GM18508 (cell line): ENCODE measurements at regions not wholly inside any gene's neighbourhood (a gene's known extent, or its start where the extent isn't known, plus 50 kb on each side); places are given as distances from the start of the nearest gene placed in this dataset.
"Not testable (repeated sequence)": the region's sequence is repeated elsewhere in the genome, so short reads cannot be mapped to it uniquely, and the experiment has no call there.

ENCODE experiments used
- ATAC-seq: cut with Tn5 transposase; IDR thresholded peaks from one replicate; pipeline ENCODE4 v1.9.1; 2021; ENCODE audit warnings: moderate number of reproducible peaks; ENCODE audit not compliant: insufficient read depth, unreplicated experiment

DNA sequence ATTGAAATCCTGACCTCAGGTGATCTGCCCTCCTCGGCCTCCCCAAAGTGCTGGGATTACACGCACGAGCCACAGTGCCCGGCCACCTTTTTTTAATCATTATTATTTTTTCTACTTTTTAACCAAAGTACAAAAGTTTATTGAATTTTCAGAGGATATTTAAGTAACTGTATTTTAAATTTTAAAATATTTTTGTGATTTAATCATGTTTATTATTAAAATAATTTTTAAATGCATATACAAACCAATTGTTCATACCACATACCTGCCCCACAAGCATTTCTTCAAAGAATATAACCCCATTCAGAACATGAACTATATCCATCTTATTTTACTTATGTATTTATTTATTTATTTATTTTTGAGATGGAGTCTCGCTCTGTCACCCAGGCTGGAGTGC is 163.6 kb upstream of the MAP2 start:
- no peak for ATAC-seq

DNA sequence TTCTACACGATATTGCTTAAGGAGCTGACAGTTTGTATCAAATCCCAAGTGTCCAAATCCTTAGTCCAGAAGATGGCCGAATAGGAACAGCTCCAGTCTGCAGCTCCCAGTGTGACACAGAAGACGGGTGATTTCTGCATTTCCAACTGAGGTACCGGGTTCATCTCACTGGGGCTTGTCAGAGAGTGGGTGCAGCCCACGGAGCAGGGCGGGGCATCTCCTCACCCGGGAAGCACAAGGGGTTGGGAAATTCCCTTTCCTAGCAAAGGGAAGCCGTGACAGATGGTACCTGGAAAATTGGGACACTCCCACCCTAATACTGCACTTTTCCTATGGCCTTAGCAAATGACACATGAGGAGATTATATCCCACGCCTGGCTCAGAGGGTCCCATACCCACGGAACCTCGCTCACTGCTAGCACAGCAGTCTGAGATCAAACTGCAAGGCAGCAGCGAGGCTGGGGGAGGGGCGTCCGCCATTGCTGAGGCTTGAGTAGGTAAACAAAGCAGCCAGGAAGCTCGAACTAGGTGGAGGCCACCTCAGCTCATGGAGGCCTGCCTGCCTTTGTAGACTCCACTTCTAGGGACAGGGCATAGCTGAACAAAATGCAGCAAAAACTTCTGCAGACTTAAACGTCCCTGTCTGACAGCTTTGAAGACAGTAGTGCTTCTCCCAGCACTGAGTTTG is 162.3 kb upstream of the MAP2 start:
- not testable (repeated sequence) for ATAC-seq

DNA sequence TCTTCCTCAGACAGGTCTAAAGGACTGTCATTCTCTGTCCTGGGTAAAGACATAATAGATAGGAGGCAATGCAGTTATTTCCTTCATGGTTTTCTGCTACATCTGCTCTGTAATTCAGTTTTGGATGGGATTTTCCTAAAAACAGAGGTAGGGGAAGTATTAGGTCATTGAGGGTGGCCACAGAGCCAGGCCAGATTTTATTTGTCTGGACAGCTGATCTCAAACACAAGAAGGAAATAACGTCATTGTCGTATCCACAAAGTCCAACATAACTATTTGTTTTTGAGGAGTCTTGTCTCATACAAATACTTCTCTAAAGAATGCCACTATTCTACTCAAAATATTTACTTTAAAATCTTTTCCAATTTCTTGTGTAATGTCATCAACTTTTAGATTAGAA is 154.8 kb upstream of the MAP2 start:
- ATAC-seq: no peak

DNA sequence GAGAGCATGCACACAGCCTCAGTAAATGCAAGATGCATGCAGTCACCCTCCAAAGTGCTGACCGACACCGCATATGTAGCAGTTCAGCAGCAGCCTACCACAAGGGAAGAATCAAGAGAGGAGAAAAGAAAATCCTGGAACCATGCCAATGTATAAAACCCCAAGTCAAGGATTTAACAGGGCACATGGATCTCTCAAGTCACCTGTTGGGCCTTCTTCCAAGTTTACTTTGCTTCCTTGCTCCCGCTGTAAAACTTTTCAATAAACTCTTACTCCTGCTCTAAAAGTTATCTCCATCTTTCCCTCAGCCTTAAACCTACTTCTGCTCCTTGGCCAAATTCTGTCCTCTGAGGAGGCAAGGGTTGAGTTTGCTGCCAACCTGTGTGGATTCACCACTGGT is 147.8 kb upstream of the MAP2 start:
- no peak for ATAC-seq

DNA sequence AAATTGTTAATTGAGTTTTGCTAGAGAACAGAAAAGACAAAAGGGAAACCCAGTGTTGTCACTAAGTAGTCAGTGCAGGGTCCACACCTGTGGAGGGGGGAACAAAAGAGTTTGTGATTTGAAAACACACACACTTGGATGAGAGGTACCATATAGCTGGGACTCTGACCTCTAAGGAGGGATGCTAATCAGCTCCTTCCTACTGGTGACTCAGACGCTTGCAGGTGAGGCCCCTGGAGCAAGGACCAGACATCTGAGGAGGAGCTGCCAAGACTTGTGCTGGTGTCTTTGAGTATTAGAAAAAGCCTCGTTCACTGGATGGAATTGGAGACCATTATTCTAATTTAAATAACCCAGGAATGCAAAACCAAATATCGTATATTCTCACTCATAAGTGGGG is 146.4 kb upstream of the MAP2 start:
- no peak for ATAC-seq

DNA sequence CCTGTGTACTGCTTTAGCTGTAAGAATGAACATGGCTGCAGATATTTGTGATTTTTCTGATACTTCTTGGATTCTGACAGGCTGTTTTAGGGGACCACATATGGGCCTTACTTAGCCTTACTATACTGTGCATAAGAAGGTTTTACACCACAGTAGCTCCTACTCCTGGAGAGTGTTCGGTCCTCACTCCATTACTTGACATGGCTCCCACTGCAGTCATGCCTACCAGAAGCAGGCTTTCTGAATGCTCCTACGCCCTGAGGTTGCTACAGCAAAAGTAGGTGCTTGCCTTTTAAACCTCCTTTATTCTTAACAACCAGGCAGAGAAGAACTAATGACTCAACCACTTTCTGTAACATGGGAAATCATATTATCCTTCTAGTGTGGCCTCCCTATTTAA is 125.2 kb upstream of the MAP2 start:
- no peak for ATAC-seq

DNA sequence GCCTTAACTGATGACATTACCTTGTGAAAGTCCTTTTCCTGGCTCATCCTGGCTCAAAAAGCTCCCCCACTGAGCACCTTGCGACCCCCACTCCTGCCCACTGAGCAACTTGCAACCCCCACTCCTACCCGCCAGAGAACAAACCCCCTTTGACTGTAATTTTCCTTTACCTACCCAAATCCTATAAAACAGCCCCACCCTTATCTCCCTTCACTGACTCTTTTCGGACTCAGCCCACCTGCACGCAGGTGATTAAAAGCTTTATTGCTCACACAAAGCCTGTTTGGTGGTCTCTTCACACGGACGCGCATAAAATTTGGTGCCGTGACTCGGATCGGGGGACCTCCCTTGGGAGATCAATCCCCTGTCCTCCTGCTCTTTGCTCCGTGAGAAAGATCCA is 124.4 kb upstream of the MAP2 start:
- not testable (repeated sequence) for ATAC-seq

DNA sequence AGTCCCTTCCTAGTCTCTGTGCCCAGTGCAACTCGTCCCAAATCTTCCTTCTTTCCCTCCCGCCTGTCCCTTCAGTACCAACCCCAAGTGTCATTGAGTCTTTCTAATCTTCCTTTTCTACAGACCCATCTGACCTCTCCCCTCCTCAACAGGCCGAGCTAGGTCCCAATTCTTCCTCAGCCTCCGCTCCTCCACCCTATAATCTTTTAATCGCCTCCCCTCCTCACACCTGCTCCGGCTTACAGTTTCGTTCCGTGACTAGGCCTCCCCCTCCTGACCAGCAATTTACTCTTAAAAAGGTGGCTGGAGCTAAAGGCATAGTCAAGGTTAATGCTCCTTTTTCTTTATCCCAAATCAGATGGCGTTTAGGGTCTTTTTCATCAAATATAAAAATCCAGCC is 123.1 kb upstream of the MAP2 start:
- ATAC-seq: not testable (repeated sequence)

DNA sequence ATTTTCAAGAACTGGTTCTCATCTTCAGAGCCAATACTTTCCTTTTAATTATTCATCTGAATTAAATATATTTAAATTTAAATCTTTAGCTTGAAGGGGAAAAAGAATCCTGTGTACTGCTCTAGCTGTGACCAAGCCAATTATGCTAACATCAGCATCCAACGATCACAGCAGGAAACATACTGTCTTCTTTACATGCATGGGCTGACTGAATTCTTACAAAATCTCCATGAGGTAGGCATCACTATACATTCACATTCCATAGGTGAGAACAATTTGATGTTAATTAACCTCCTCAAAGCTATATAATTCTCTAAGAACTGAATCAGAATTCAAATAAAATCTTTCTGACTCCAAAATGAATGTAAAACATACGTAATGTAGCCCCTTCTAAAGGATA is 118.8 kb upstream of the MAP2 start:
- no peak for ATAC-seq

DNA sequence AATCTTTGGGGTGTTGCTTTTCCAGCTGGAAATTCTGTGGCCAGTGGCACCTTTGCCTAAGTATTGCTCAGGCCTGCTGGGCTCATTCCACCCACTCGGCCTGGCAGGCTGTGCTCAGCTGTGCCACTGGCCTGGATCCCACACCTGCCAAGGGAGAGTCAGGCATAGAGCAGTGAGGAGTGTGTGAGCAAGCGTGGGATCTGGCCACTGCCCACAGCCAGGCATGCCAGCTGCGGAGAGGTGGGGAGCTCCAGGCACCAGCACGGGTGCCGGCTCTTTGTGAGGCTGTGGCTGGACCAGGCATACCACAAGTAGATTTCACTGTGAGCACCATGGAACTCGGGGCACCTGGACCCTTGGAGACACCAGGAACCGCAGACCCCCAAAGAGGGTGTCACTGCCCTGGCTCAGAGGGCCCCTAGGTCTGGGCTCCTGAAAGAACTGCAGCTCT is 118.1 kb upstream of the MAP2 start:
- ATAC-seq: no peak

DNA sequence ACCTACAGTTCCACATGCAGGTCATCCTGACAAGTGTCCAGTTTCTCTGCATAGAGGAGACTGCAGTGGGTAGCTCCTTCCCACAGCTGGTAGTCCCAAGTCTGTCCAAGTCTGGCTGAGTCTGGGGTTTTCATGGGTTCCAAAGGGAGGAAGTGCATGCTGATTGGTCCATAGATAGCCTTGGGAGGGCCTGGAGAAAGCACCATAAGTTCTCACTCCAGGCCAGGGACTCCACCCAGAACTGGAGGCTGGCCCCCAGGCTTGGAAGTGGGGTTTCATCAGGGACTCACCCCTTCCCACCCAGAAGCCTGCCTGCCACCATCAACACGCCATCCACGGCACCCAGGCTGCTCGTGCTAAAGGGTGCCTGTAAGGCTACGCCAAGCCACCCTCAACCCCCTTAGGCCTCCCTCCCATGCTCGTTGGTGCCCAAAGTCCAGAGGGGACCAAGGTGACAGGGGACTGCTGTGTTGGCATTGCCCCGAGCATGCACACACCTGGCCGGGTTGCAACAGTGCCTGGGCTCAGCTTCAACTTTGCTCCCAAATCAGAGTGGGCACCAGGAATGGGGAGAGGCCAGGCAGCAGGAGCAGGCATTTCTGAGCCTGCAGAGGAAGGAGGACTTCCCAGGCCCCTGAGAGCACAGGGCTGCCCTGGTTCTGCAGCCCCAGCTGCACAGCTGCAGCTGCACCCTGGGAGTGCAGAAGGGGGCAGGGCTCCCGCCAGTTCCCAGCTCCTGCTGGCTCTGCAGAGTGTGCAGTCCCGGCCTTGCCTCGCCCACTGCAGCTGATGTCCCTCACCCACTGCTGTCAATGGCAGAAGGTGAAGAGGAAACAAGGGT is 116.5 kb upstream of the MAP2 start:
- ATAC-seq: no peak

DNA sequence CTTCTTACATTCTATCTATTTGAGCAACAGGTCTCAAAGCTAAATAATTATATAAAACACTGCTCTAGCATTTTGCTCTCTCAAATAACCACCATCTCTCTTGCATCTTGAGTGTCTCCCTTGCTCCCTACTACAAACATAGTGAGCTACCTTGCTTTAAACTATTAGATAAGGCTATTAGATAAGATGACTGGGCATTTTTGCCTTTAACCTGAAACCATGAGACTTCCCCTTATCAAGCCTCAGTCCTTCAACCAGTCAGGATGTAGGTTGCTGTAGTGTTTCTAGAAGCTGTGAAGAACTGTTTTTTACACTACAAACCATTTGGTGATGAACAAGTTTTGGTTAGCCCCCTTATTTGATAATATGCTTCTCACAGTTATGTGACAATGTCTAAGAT is 115.4 kb upstream of the MAP2 start:
- ATAC-seq: no peak

DNA sequence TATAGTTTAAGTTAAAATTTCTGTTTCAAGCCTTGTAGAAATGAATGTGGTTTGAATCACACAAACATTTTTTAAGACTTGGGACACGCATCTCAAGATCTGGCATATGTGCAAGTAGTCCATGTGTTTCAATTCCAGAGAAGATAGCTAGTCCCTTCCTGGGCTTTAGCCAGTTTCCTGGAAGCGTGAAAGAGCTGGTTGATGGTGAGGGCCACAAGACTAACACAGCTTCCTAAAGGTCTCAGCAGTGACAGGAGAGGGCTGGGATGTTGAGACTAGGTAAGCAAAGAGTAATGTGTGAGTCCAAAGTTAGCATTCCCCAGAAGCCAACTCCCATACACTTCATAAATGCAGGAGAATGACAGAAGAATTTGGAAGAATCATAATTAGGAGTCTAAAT is 111.9 kb upstream of the MAP2 start:
- no peak for ATAC-seq

DNA sequence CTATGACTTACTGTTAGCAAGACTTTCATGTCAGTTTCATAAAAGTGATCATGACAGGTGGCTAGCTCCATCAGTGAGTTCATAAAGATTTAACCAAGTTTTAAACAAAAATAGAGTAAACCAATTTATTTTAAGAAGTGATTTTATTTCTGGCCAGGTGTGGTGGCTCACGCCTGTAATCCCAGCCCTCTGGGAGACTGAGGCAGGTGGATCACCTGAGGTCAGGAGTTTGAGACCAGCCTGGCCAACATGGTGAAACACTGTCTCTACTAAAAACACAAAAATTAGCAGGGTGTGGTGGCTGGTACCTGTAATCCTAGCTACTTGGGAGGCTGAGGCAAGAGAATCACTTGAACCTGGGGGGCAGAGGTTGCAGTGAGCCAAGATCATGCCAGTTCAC is 111.4 kb upstream of the MAP2 start:
- not testable (repeated sequence) for ATAC-seq

DNA sequence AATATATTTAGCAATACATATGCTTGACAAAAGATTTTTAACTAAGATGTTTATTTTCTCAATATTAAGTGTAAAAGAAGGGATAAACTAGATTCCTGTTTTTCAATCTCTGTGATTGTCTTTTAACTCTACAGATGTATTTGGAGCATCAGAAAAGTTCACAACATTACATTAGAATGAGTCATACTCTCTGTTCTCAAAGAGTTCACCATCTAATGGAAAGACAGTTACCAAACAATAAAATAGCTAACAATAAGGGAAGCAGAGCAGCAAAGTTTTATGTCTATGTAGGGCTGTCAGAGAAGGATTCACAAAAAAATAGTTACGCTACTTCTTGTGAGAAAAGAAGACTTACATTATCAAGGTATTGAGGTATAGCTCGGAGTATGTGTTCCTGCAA is 109.2 kb upstream of the MAP2 start:
- no peak for ATAC-seq

DNA sequence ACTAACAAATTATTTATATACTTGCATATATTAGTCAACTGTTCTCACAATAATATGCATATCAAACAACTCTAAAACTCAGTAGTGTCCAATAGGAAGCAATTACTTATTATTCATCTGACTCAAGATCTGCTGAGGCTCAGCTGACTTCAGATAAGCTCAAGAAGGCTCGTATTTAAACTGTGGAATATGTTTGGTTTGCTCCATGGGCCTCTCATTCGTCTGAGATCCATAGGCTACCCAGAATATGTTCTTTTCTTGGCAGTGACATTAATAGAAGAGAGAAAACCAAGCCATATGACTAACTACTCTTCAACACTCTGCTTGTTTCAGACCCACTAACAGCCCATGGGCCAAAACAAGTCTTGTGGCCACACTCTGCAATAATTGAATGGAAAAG is 107.7 kb upstream of the MAP2 start:
- ATAC-seq: no peak

DNA sequence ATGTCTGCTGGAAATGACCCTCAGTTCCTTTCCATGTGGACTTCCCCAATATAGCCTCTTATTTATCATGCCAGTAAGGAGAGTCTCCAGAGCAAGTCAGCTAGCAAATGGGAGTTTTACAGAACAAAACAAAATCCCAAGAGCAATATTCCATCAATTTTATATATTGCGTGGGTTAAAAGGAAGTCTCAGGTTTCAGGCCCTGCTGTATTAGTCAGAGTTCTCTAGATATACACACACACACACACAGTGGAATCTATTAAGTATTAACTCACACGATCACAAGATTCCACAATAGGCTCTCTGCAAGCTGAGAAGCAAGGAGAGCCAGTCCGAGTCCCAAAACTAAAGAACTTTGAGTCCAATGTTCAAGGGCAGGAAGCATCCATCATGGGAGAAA is 102.8 kb upstream of the MAP2 start:
- ATAC-seq: no peak

DNA sequence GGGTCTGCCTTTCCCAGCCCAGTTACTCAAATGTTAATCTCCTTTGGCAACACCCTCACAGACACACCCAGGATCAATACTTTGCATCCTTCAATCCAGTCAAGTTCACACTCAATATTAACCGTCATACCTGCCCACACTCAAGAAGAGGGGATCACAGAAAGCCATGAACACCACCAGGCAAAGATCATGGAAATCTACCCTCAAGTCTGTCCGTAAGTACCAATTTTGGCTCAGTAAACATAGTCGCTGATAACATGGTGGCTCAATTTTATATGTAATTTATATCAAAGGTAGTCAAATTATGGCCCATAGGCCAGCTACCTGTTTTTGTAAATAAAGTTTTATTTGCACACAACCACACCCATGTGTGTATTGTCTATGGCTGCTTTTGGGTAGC is 102.3 kb upstream of the MAP2 start:
- no peak for ATAC-seq

DNA sequence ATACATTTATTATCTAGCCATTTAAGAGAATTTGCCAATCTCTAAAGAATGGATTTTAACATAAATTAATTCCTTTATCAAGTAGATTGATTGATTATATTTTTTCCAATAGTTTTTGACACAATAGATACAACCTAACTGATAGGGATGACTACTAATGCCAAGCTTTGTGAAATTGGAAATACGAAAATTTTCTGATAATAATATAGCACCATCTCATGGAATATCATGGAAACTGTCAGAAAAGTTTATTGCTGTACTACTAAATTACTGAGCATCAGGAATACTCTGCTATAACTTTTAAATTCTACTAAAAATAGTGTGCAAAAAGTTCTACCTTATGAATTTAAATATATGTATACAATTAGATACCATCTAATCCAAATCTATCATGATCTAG is 101.8 kb upstream of the MAP2 start:
- no peak for ATAC-seq

DNA sequence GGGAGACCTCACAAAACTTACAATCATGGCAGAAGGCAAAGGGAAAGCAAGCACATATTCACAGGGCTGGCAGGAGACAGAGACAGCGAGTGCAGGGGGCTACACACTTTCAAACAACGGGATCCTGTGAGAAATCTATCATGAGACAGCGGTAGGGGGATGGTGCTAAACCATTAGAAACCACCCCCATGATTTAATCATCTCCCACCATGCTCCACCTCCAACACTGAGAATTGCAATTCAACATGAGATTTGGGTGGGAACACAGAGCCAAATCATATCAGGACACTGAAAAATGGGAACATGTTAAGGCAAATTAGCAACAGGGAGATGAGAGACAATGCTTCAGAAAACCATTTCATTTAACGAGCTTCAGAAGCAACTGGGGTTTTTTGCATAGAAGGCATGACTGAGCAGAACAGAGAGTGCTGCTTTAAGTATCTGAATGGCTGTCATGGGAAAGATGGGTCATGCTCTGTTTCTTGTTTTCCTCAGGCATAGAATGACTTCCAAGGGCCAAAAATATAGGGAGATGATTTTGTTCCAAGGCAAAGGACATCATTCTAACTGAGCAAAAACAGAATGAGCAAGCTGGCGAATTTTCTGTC is 100.8 kb upstream of the MAP2 start:
- no peak for ATAC-seq

DNA sequence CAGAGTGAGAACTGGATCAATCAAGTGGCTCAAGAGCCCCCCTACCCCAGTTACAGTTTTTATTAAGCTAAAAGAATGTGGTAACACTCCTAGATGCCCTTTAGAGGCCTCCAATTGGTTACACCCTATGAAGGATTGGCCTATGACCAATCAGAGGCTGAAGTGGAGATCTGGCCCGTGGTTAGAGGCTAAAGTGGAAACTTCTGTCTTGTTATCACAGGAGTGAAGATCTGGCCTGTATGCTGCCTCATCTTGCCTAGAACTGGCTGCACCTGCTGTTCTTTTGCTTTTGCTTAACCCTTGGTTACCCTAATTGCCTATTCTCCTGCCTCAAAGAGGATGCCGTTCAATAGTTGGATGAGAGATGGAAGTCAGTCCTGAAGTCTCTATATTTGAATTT is 100.1 kb upstream of the MAP2 start:
- ATAC-seq: no peak

DNA sequence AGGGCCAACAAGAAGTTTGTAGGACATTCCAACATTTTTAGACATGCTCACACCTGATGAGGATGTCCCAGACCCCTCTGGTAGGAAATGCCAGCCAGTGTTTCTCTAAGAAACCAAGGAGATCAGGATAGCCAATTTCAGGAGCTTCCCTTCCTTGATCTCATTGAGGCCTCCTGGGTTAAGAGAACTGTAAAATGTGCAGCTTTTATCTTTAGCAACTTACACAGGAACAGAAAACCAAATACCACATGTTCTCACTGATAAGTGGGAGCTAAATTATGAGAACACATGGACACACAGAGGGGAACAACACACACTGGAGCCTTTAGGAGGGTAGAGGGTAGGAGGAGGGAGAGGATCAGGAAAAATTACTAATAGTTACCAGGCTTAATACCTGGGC is 99.6 kb upstream of the MAP2 start:
- no peak for ATAC-seq
